ENCODE measurements at regions not wholly inside any gene's neighbourhood (a gene's known extent, or its start where the extent isn't known, plus 50 kb on each side); places are given as distances from the start of the nearest gene placed in this dataset.

DNA sequence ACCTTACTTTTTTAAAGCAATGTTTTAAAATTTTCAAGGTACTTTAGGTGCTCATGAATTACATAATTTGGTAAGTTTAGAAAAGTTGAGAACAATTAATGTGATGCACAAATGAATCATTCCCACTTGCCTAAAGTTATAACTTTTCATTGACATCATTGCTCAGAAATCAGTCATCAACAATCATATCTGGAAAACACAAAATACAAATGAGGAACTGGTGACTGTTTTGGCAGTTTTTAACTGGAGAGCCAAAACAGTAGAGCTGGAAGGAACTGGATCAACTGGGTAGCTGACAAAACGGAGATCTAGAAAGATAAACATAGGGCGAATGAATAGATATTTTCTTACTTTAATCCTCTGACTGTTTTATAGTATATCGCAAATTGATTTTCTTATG, 767.1 kb downstream of the IGSF11 start (continued):
- TF ChIP-seq, protein P1, sequence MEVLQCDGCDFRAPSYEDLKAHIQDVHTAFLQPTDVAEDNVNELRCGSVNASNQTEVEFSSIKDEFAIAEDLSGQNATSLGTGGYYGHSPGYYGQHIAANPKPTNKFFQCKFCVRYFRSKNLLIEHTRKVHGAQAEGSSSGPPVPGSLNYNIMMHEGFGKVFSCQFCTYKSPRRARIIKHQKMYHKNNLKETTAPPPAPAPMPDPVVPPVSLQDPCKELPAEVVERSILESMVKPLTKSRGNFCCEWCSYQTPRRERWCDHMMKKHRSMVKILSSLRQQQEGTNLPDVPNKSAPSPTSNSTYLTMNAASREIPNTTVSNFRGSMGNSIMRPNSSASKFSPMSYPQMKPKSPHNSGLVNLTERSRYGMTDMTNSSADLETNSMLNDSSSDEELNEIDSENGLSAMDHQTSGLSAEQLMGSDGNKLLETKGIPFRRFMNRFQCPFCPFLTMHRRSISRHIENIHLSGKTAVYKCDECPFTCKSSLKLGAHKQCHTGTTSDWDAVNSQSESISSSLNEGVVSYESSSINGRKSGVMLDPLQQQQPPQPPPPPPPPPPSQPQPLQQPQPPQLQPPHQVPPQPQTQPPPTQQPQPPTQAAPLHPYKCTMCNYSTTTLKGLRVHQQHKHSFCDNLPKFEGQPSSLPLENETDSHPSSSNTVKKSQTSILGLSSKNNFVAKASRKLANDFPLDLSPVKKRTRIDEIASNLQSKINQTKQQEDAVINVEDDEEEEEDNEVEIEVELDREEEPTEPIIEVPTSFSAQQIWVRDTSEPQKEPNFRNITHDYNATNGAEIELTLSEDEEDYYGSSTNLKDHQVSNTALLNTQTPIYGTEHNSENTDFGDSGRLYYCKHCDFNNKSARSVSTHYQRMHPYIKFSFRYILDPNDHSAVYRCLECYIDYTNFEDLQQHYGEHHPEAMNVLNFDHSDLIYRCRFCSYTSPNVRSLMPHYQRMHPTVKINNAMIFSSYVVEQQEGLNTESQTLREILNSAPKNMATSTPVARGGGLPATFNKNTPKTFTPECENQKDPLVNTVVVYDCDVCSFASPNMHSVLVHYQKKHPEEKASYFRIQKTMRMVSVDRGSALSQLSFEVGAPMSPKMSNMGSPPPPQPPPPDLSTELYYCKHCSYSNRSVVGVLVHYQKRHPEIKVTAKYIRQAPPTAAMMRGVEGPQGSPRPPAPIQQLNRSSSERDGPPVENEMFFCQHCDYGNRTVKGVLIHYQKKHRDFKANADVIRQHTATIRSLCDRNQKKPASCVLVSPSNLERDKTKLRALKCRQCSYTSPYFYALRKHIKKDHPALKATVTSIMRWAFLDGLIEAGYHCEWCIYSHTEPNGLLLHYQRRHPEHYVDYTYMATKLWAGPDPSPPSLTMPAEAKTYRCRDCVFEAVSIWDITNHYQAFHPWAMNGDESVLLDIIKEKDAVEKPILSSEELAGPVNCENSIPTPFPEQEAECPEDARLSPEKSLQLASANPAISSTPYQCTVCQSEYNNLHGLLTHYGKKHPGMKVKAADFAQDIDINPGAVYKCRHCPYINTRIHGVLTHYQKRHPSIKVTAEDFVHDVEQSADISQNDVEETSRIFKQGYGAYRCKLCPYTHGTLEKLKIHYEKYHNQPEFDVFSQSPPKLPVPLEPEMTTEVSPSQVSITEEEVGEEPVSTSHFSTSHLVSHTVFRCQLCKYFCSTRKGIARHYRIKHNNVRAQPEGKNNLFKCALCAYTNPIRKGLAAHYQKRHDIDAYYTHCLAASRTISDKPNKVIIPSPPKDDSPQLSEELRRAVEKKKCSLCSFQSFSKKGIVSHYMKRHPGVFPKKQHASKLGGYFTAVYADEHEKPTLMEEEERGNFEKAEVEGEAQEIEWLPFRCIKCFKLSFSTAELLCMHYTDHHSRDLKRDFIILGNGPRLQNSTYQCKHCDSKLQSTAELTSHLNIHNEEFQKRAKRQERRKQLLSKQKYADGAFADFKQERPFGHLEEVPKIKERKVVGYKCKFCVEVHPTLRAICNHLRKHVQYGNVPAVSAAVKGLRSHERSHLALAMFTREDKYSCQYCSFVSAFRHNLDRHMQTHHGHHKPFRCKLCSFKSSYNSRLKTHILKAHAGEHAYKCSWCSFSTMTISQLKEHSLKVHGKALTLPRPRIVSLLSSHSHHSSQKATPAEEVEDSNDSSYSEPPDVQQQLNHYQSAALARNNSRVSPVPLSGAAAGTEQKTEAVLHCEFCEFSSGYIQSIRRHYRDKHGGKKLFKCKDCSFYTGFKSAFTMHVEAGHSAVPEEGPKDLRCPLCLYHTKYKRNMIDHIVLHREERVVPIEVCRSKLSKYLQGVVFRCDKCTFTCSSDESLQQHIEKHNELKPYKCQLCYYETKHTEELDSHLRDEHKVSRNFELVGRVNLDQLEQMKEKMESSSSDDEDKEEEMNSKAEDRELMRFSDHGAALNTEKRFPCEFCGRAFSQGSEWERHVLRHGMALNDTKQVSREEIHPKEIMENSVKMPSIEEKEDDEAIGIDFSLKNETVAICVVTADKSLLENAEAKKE (CRISPR knock-in tag; IDR thresholded peaks at IDR 0.05) = no peak
- TF ChIP-seq STAT1 (IDR thresholded peaks at IDR 0.05; ENCODE audit: unreplicated experiment) (no peak), POLR2AphosphoS5 (IDR thresholded peaks at IDR 0.05; ENCODE audit: low read depth) (no peak), ZNF114 (CRISPR knock-in tag; IDR thresholded peaks at IDR 0.05) (no peak)

DNA sequence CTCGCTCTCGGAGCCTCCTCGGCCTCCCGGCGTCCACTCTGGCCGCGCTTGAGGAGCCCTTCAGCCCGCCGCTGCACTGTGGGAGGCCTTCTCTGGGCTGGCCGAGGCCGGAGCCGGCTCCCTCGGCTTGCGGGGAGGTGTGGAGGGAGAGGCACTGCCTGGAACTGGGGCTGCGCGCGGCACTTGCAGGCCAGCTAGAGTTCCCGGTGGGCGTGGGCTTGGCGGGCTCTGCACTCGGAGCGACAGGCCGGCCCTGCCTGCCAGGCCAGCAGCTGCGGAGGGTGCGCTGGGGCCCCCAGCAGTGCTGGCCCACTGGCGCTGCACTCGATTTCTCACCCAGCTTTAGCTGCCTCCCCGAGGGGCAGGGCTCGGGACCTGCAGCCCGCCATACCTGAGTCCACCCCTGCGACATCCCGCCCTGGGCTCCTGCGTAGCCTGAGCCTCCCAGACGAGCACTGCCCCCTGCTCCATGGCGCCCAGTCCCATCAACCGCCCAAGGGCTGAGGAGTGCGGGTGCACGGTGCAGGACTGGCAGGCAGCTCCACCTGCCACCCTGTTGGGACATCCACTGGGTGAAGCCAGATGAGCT, 765.0 kb downstream of the IGSF11 start:
- no peak overlapping the region for H3K4me3 Mint-ChIP-seq
- H3K27me3 Mint-ChIP-seq (ENCODE audit: insufficient read depth, low read depth, poor library complexity) = no peaks in the 10 kb centered on the region
- Histone ChIP-seq H2AFZ (no peak overlapping the region), H3K27me3 (ENCODE audit: insufficient read depth) (no peaks in the 10 kb centered on the region), H3K9me2 (ENCODE audit: insufficient read depth) (no peaks in the 10 kb centered on the region), H3K27ac (ENCODE audit: low read depth) (no peak overlapping the region), H4K20me1 (replicated peaks; ENCODE audit: insufficient read depth) (no peaks in the 10 kb centered on the region), H3K36me3 (ENCODE audit: insufficient read depth) (no peaks in the 10 kb centered on the region), H3K4me2 (no peak overlapping the region), H3K4me1 (ENCODE audit: insufficient read depth) (no peaks in the 10 kb centered on the region), H3K79me2 (replicated peaks; ENCODE audit: insufficient read depth) (no peaks in the 10 kb centered on the region), H3F3A (replicated peaks; ENCODE audit: low read depth) (no peaks in the 10 kb centered on the region), H3K4me3 (no peak overlapping the region)
- DNase-seq (ENCODE audit: low spot score) (no peak), ATAC-seq (no peak)
- no peaks in the 10 kb centered on the region for H3K4me1 Mint-ChIP-seq
- peaks cover 8% of the 10 kb centered on the region for H3K9me3 Mint-ChIP-seq
- no peak overlapping the region for H3K27ac Mint-ChIP-seq
- H3K36me3 Mint-ChIP-seq (ENCODE audit: low read depth) = peaks cover 6% of the 10 kb centered on the region; the same call in 2 of the 3 replicates
- TF ChIP-seq CREB1 (CRISPR knock-in tag; IDR thresholded peaks at IDR 0.05; ENCODE audit: low read depth) = no peak
- TF ChIP-seq EZH2 (IDR thresholded peaks at IDR 0.05; ENCODE audit: low read depth, unreplicated experiment) = no peak
- TF ChIP-seq, protein P2, sequence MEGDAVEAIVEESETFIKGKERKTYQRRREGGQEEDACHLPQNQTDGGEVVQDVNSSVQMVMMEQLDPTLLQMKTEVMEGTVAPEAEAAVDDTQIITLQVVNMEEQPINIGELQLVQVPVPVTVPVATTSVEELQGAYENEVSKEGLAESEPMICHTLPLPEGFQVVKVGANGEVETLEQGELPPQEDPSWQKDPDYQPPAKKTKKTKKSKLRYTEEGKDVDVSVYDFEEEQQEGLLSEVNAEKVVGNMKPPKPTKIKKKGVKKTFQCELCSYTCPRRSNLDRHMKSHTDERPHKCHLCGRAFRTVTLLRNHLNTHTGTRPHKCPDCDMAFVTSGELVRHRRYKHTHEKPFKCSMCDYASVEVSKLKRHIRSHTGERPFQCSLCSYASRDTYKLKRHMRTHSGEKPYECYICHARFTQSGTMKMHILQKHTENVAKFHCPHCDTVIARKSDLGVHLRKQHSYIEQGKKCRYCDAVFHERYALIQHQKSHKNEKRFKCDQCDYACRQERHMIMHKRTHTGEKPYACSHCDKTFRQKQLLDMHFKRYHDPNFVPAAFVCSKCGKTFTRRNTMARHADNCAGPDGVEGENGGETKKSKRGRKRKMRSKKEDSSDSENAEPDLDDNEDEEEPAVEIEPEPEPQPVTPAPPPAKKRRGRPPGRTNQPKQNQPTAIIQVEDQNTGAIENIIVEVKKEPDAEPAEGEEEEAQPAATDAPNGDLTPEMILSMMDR (conservative IDR thresholded peaks at IDR 0.05; ENCODE audit: low read depth in 2 of 2) = no peak
- TF ChIP-seq JUNB (IDR thresholded peaks at IDR 0.05; ENCODE audit: unreplicated experiment) = no peak
- TF ChIP-seq EZH2phosphoT487 (IDR thresholded peaks at IDR 0.05; ENCODE audit: unreplicated experiment) = no peak
- no peak for TF ChIP-seq ZNF114 (CRISPR knock-in tag; IDR thresholded peaks at IDR 0.05)

Measured in GM23338 (cell line).